CD14-positive monocyte (primary cell): ENCODE measurements at regions not wholly inside any gene's neighbourhood (a gene's known extent, or its start where the extent isn't known, plus 50 kb on each side); places are given as distances from the start of the nearest gene placed in this dataset.

Experiments used
- DNase-seq, 3 donors: peaks; one replicate each; pipeline ENCODE4 v3.0.0-alpha.2; 2011 to 2022
- H2AFZ ChIP-seq: 2 replicates; pipeline ENCODE4 v1.6.0; 2012; ENCODE audit warnings: mild to moderate bottlenecking, low read depth, low read length, inconsistent platforms; ENCODE audit not compliant: insufficient read depth, poor library complexity, severe bottlenecking
- H3K27ac ChIP-seq, 2 donors: 1 replicate in 1 of 2; 2 replicates in 1 of 2; pipeline ENCODE4 v1.5.1; 2012 to 2013; ENCODE audit warnings: low read length in 2 of 2, control low read depth in 1 of 2, inconsistent platforms in 1 of 2, low read depth in 1 of 2, mild to moderate bottlenecking in 1 of 2
- H3K27me3 ChIP-seq, 2 donors: one replicate each; pipeline versions ENCODE4 v1.6.0 to v1.6.1; 2011 to 2013; ENCODE audit warnings: low read length in 2 of 2; ENCODE audit not compliant: control insufficient read depth in 2 of 2, insufficient read depth in 2 of 2
- H3K36me3 ChIP-seq, 2 donors: replicated peaks in 1 of 2; 1 replicate in 1 of 2; 2 replicates in 1 of 2; pipeline versions ENCODE4 v1.5.1 to v1.6.1; 2012 to 2013; ENCODE audit warnings: low read length in 2 of 2, control low read depth in 1 of 2, inconsistent platforms in 1 of 2, mild to moderate bottlenecking in 1 of 2; ENCODE audit not compliant: insufficient read depth in 2 of 2, control insufficient read depth in 1 of 2
- H3K4me1 ChIP-seq, 2 donors: 1 replicate in 1 of 2; 2 replicates in 1 of 2; pipeline versions ENCODE4 v1.5.1 to v1.6.1; 2012 to 2013; ENCODE audit warnings: low read length in 2 of 2, control low read depth in 1 of 2, inconsistent platforms in 1 of 2, mild to moderate bottlenecking in 1 of 2, moderate library complexity in 1 of 2; ENCODE audit not compliant: insufficient read depth in 2 of 2, control insufficient read depth in 1 of 2
- H3K4me2 ChIP-seq: replicated peaks from 2 replicates; pipeline ENCODE3; 2012; ENCODE audit warnings: low read length, moderate library complexity, mild to moderate bottlenecking; ENCODE audit not compliant: poor library complexity, severe bottlenecking; ENCODE audit errors: extremely low read depth
- H3K4me3 ChIP-seq, 3 experiments: fragments of 200-600 bp in 1 of 3; sonication (generic) in 1 of 3; replicated peaks in 1 of 3; 1 replicate in 2 of 3; 2 replicates in 1 of 3; pipeline ENCODE4 v1.5.1; 2011 to 2013; ENCODE audit warnings: low read length in 3 of 3, mild to moderate bottlenecking in 3 of 3, control low read depth in 2 of 3, low read depth in 2 of 3, inconsistent platforms in 1 of 3, moderate library complexity in 1 of 3
- H3K79me2 ChIP-seq: 2 replicates; pipeline ENCODE4 v1.6.0; 2012; ENCODE audit warnings: mild to moderate bottlenecking, control low read depth, inconsistent platforms, low read length, moderate library complexity; ENCODE audit not compliant: insufficient read depth
- H3K9ac ChIP-seq: 2 replicates; pipeline ENCODE4 v1.6.0; 2017; ENCODE audit warnings: low read length, mild to moderate bottlenecking; ENCODE audit not compliant: insufficient read depth, poor library complexity, severe bottlenecking
- H3K9me3 ChIP-seq, 2 donors: replicated peaks in 1 of 2; 1 replicate in 1 of 2; 2 replicates in 1 of 2; pipeline versions ENCODE4 v1.5.1 to v1.6.1; 2012 to 2013; ENCODE audit warnings: low read length in 2 of 2, control low read depth in 1 of 2; ENCODE audit not compliant: control insufficient read depth in 1 of 2, insufficient read depth in 1 of 2
- H4K20me1 ChIP-seq: 2 replicates; pipeline ENCODE4 v1.6.0; 2012; ENCODE audit warnings: mild to moderate bottlenecking, low read length, control low read depth, moderate library complexity; ENCODE audit not compliant: insufficient read depth
- H3K27ac Mint-ChIP-seq, 7 donors: one replicate each; pipeline ENCODE4 v1.8.0; 2020; ENCODE audit warnings: mild to moderate bottlenecking in 7 of 7, mixed read lengths in 7 of 7, moderate library complexity in 6 of 7, inconsistent platforms in 2 of 7
- H3K27me3 Mint-ChIP-seq, 3 donors: one replicate each; pipeline ENCODE4 v1.8.0; 2021 to 2022; ENCODE audit warnings: low read depth in 3 of 3, mild to moderate bottlenecking in 3 of 3, mixed read lengths in 3 of 3, moderate library complexity in 3 of 3, inconsistent platforms in 1 of 3
- H3K36me3 Mint-ChIP-seq, 2 donors: one replicate each; pipeline ENCODE4 v1.8.0; 2020; ENCODE audit warnings: mixed read lengths in 2 of 2, inconsistent platforms in 1 of 2, mild to moderate bottlenecking in 1 of 2
- H3K4me1 Mint-ChIP-seq: one replicate; pipeline ENCODE4 v1.8.0; 2020; ENCODE audit warnings: mild to moderate bottlenecking, mixed read lengths
- H3K4me3 Mint-ChIP-seq, 2 donors: one replicate each; pipeline ENCODE4 v1.8.0; 2020; ENCODE audit warnings: mild to moderate bottlenecking in 2 of 2, mixed read lengths in 2 of 2, moderate library complexity in 1 of 2
- H3K9me3 Mint-ChIP-seq, 7 donors: one replicate each; pipeline ENCODE4 v1.8.0; 2020 to 2022; ENCODE audit warnings: mixed read lengths in 7 of 7, mild to moderate bottlenecking in 6 of 7, moderate library complexity in 6 of 7, inconsistent platforms in 2 of 7
- CTCF ChIP-seq: fragments of 200-600 bp; IDR thresholded peaks from one replicate; pipeline ENCODE4 v1.8.0; 2022; ENCODE audit warnings: antibody characterized with exemption, mild to moderate bottlenecking
- WGBS: methylation state at CpG from one replicate; pipeline ENCODE4 v1.1.5; 2013; ENCODE audit warnings: missing lambda C conversion rate; ENCODE audit not compliant: insufficient coverage; 5-methylcytosine and 5-hydroxymethylcytosine counted together
- intact Hi-C, 2 donors: fragments of 100-400 bp; cut with micrococcal nuclease; formaldehyde crosslinking; loops; one replicate each; pipeline versions ENCODE4 v1.15.0 to v1.15.1; 2023

- Mint-ChIP-seq H3K4me3 (no peak overlapping the region), H3K27me3 (no peaks in the 10 kb centered on the region), H3K9me3 (peaks cover 0 to 7% (median 0%) of the 10 kb centered on the region in 7 donors), H3K4me1 (no peaks in the 10 kb centered on the region), H3K36me3 (no peaks in the 10 kb centered on the region), H3K27ac (no peak overlapping the region)
- no peak for TF ChIP-seq CTCF
- Histone ChIP-seq H3K27ac (no peak overlapping the region), H3K4me3 (no peak overlapping the region), H3K36me3 (no peaks in the 10 kb centered on the region), H3K9me3 (peaks cover 0 to 5% of the 10 kb centered on the region in 2 donors), H4K20me1 (no peaks in the 10 kb centered on the region), H3K27me3 (no peaks in the 10 kb centered on the region), H3K4me1 (no peaks in the 10 kb centered on the region), H3K4me2 (no peak overlapping the region), H3K79me2 (no peaks in the 10 kb centered on the region), H2AFZ (no peak overlapping the region), H3K9ac (no peak overlapping the region)
- intact Hi-C loops, result no loop called here
- DNase-seq, result no peak
- WGBS, result no CpG with 5 or more reads among the region's 2 CpGs
These were observed 178.8 kb upstream of the NXPH2 start for GRCh38 chr2:138959031-138959430.

- Histone ChIP-seq H3K79me2 (no peaks in the 10 kb centered on the region), H3K9me3 (peaks cover 0 to 5% of the 10 kb centered on the region in 2 donors), H3K27me3 (no peaks in the 10 kb centered on the region), H3K4me3 (no peak overlapping the region), H3K36me3 (no peaks in the 10 kb centered on the region), H4K20me1 (no peaks in the 10 kb centered on the region), H3K4me1 (no peaks in the 10 kb centered on the region), H3K9ac (no peak overlapping the region), H2AFZ (no peak overlapping the region), H3K27ac (no peak overlapping the region), H3K4me2 (no peak overlapping the region)
- WGBS, result no CpG with 5 or more reads among the region's 2 CpGs
- H3K4me1 Mint-ChIP-seq, result no peaks in the 10 kb centered on the region
- TF ChIP-seq CTCF, result no peak
- intact Hi-C loops, result no loop called here
- peaks cover 0 to 1% (median 0%) of the 10 kb centered on the region in 3 donors for H3K27me3 Mint-ChIP-seq
- no peaks in the 10 kb centered on the region for H3K36me3 Mint-ChIP-seq
- no peak overlapping the region for H3K27ac Mint-ChIP-seq
- H3K4me3 Mint-ChIP-seq, result no peak overlapping the region
- peaks cover 0 to 14% (median 0%) of the 10 kb centered on the region in 7 donors for H3K9me3 Mint-ChIP-seq
- DNase-seq, result no peak
These were observed 175.9 kb upstream of the NXPH2 start for GRCh38 chr2:138956116-138956515.
